H9 (cell line): ENCODE measurements at regions not wholly inside any gene's neighbourhood (a gene's known extent, or its start where the extent isn't known, plus 50 kb on each side); places are given as distances from the start of the nearest gene placed in this dataset.

Source experiments
- DNase-seq: peaks from one replicate; pipeline ENCODE4 v3.0.0-alpha.2; 2017
- H2AFZ ChIP-seq: one replicate; pipeline ENCODE4 v1.6.1; 2013; ENCODE audit warnings: mild to moderate bottlenecking, low read length, control low read depth, moderate library complexity
- H2AK5ac ChIP-seq: 2 replicates; pipeline ENCODE4 v1.6.1; 2013; ENCODE audit warnings: low read length, control low read depth, mixed read lengths; ENCODE audit not compliant: insufficient read length
- H2BK120ac ChIP-seq: one replicate; pipeline ENCODE4 v1.6.1; 2013; ENCODE audit warnings: low read depth, mild to moderate bottlenecking, low read length, control low read depth, inconsistent platforms; ENCODE audit not compliant: poor library complexity, severe bottlenecking
- H2BK12ac ChIP-seq: 2 replicates; pipeline ENCODE4 v1.6.1; 2013; ENCODE audit warnings: low read length, control low read depth, mixed read lengths, low read depth; ENCODE audit not compliant: insufficient read length
- H2BK15ac ChIP-seq: 2 replicates; pipeline ENCODE4 v1.6.1; 2013; ENCODE audit warnings: low read depth, low read length, control low read depth
- H2BK20ac ChIP-seq: one replicate; pipeline ENCODE4 v1.6.1; 2013; ENCODE audit warnings: low read depth, mild to moderate bottlenecking, low read length, control low read depth, inconsistent platforms; ENCODE audit not compliant: poor library complexity, severe bottlenecking
- H2BK5ac ChIP-seq: 2 replicates; pipeline ENCODE4 v1.6.1; 2013; ENCODE audit warnings: low read length, control low read depth, mixed read lengths; ENCODE audit not compliant: insufficient read length
- H3K14ac ChIP-seq: 2 replicates; pipeline ENCODE4 v1.6.1; 2013; ENCODE audit warnings: low read length, control low read depth; ENCODE audit not compliant: insufficient read depth
- H3K18ac ChIP-seq: 2 replicates; pipeline ENCODE4 v1.6.1; 2013; ENCODE audit warnings: low read depth, mild to moderate bottlenecking, mixed read lengths, low read length, control low read depth; ENCODE audit not compliant: insufficient read length
- H3K23ac ChIP-seq: 2 replicates; pipeline ENCODE4 v1.6.1; 2013; ENCODE audit warnings: low read length, control low read depth, mixed read lengths, low read depth; ENCODE audit not compliant: insufficient read length
- H3K23me2 ChIP-seq: 2 replicates; pipeline ENCODE4 v1.6.1; 2013; ENCODE audit warnings: low read depth, mild to moderate bottlenecking, mixed read lengths, low read length, control low read depth; ENCODE audit not compliant: insufficient read length, poor library complexity, severe bottlenecking
- H3K27ac ChIP-seq: 2 replicates; pipeline ENCODE4 v1.5.1; 2013; ENCODE audit warnings: low read length, control low read depth, mixed read lengths, low read depth; ENCODE audit not compliant: insufficient read length
- H3K27me3 ChIP-seq: 2 replicates; pipeline ENCODE4 v1.6.1; 2013; ENCODE audit warnings: low read length, control low read depth, inconsistent platforms; ENCODE audit not compliant: insufficient read depth
- H3K4ac ChIP-seq: 2 replicates; pipeline ENCODE4 v1.6.1; 2013; ENCODE audit warnings: low read depth, mild to moderate bottlenecking, control low read depth, inconsistent platforms, low read length, moderate library complexity
- H3K4me1 ChIP-seq: 2 replicates; pipeline ENCODE4 v1.6.1; 2013; ENCODE audit warnings: low read length, control low read depth, inconsistent platforms; ENCODE audit not compliant: insufficient read depth
- H3K4me2 ChIP-seq: 2 replicates; pipeline ENCODE4 v1.6.1; 2013; ENCODE audit warnings: low read length, control low read depth, mixed read lengths; ENCODE audit not compliant: insufficient read length, insufficient read depth
- H3K56ac ChIP-seq: 2 replicates; pipeline ENCODE4 v1.6.1; 2013; ENCODE audit warnings: low read depth, mild to moderate bottlenecking, mixed read lengths, low read length, control low read depth; ENCODE audit not compliant: insufficient read length
- H3K79me1 ChIP-seq: 2 replicates; pipeline ENCODE4 v1.6.1; 2013; ENCODE audit warnings: low read depth, mild to moderate bottlenecking, moderate library complexity, low read length, control low read depth, inconsistent platforms; ENCODE audit not compliant: insufficient read depth, poor library complexity, severe bottlenecking
- H3K79me2 ChIP-seq: 2 replicates; pipeline ENCODE4 v1.6.1; 2013; ENCODE audit warnings: low read length, control low read depth, inconsistent platforms; ENCODE audit not compliant: insufficient read depth
- H3K9ac ChIP-seq: 2 replicates; pipeline ENCODE4 v1.6.1; 2013; ENCODE audit warnings: low read length, control low read depth, mixed read lengths; ENCODE audit not compliant: insufficient read length; ENCODE audit errors: extremely low read depth
- H3K9me3 ChIP-seq: one replicate; pipeline ENCODE4 v1.6.1; 2013; ENCODE audit warnings: low read depth, low read length, inconsistent platforms; ENCODE audit not compliant: control insufficient read depth
- H3T11ph ChIP-seq: one replicate; pipeline ENCODE4 v1.6.1; 2013; ENCODE audit warnings: mild to moderate bottlenecking, low read length, control low read depth, inconsistent platforms
- H4K20me1 ChIP-seq: one replicate; pipeline ENCODE4 v1.6.1; 2013; ENCODE audit not compliant: control insufficient read depth, insufficient read length, insufficient read depth
- H4K5ac ChIP-seq: 2 replicates; pipeline ENCODE4 v1.6.1; 2013; ENCODE audit warnings: low read depth, mild to moderate bottlenecking, mixed read lengths, low read length, control low read depth; ENCODE audit not compliant: insufficient read length
- H4K8ac ChIP-seq: replicated peaks from 2 replicates; pipeline ENCODE4 v1.6.1; 2013; ENCODE audit warnings: low read length, control low read depth, mixed read lengths, low read depth; ENCODE audit not compliant: insufficient read length
- H4K91ac ChIP-seq: 2 replicates; pipeline ENCODE4 v1.6.1; 2013; ENCODE audit warnings: low read depth, mild to moderate bottlenecking, moderate library complexity, mixed read lengths, low read length, control low read depth; ENCODE audit not compliant: insufficient read length
- H3K27ac Mint-ChIP-seq, 3 experiments: 2 replicates in 2 of 3; 3 replicates in 1 of 3; pipeline ENCODE4 v1.8.0; 2020 to 2021; ENCODE audit warnings: mixed read lengths in 3 of 3, mild to moderate bottlenecking in 1 of 3, moderate library complexity in 1 of 3
- H3K27me3 Mint-ChIP-seq: 2 replicates; pipeline ENCODE4 v1.8.0; 2021; ENCODE audit warnings: low read depth, mild to moderate bottlenecking, moderate library complexity, mixed read lengths
- H3K36me3 Mint-ChIP-seq, 3 experiments: 2 replicates in 2 of 3; 3 replicates in 1 of 3; pipeline ENCODE4 v1.8.0; 2020 to 2021; ENCODE audit warnings: low read depth in 3 of 3, mixed read lengths in 3 of 3; ENCODE audit not compliant: insufficient read depth in 1 of 3
- H3K4me1 Mint-ChIP-seq, 2 experiments: 2 replicates each; pipeline ENCODE4 v1.8.0; 2020; ENCODE audit warnings: mixed read lengths in 2 of 2
- H3K4me3 Mint-ChIP-seq, 2 experiments: 2 replicates in 1 of 2; 3 replicates in 1 of 2; pipeline ENCODE4 v1.8.0; 2020 to 2021; ENCODE audit warnings: mild to moderate bottlenecking in 2 of 2, mixed read lengths in 2 of 2, moderate library complexity in 1 of 2
- H3K9me3 Mint-ChIP-seq, 2 experiments: 2 replicates in 1 of 2; 3 replicates in 1 of 2; pipeline ENCODE4 v1.8.0; 2020; ENCODE audit warnings: mild to moderate bottlenecking in 2 of 2, mixed read lengths in 2 of 2, moderate library complexity in 1 of 2
- WGBS: extraction: QIAGEN DNeasy Blood & Tissue Kit; methylation state at CpG from one replicate; pipeline ENCODE4 v1.1.7; 2013; ENCODE audit warnings: missing lambda C conversion rate, low lambda C conversion rate, mixed read lengths; ENCODE audit not compliant: insufficient read length; ENCODE audit errors: extremely low coverage; 5-methylcytosine and 5-hydroxymethylcytosine counted together
- TF ChIP-seq, protein P1 (sequence below): fragments of 200-600 bp; sonication (generic); conservative IDR thresholded peaks from 3 replicates; pipeline ENCODE4 v1.8.0; 2021; ENCODE audit warnings: antibody characterized with exemption, mild to moderate bottlenecking

DNA sequence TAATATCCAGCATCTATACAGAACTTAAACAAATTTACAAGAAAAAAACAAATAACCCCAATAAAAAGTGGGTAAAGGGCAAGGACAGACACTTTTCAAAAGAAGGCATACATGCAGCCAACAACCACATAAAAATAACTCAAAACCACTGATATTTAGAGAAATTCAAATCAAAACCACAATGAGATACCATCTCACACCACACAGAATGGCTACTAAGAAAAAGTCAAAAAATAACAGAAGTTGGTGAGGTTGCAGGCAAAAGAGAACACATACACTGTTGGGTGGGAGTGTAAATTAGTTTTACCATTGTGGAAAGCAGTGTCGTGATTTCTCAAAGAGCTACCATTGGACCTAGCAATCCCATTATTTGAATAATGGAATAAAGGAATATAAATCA, 1973.9 kb upstream of the LRRTM1 start:
- H3K36me3 Mint-ChIP-seq: no peaks in the 10 kb centered on the region; a peak in 1 of 7 replicates
- TF ChIP-seq, protein P1, sequence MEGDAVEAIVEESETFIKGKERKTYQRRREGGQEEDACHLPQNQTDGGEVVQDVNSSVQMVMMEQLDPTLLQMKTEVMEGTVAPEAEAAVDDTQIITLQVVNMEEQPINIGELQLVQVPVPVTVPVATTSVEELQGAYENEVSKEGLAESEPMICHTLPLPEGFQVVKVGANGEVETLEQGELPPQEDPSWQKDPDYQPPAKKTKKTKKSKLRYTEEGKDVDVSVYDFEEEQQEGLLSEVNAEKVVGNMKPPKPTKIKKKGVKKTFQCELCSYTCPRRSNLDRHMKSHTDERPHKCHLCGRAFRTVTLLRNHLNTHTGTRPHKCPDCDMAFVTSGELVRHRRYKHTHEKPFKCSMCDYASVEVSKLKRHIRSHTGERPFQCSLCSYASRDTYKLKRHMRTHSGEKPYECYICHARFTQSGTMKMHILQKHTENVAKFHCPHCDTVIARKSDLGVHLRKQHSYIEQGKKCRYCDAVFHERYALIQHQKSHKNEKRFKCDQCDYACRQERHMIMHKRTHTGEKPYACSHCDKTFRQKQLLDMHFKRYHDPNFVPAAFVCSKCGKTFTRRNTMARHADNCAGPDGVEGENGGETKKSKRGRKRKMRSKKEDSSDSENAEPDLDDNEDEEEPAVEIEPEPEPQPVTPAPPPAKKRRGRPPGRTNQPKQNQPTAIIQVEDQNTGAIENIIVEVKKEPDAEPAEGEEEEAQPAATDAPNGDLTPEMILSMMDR: no peak

More for the DNA sequence above, 1973.9 kb upstream of the LRRTM1 start:
- no peak overlapping the region for H2BK20ac ChIP-seq
- no peaks in the 10 kb centered on the region for H3K27me3 ChIP-seq
- H3K23me2 ChIP-seq: no peaks in the 10 kb centered on the region
- no peak overlapping the region for H3K23ac ChIP-seq
- no peak overlapping the region for H3K9ac ChIP-seq
- H3K4me1 ChIP-seq: no peaks in the 10 kb centered on the region; the same call in 1 of the 2 replicates
- peaks cover 14 to 17% of the 10 kb centered on the region in 2 experiments for H3K4me1 Mint-ChIP-seq
- H2AK5ac ChIP-seq: no peak overlapping the region
- no peak overlapping the region for H3K4me3 Mint-ChIP-seq
- no peak overlapping the region for H3T11ph ChIP-seq
- no peak overlapping the region for H4K8ac ChIP-seq
- H2BK12ac ChIP-seq: no peak overlapping the region
- no peak overlapping the region for H3K27ac ChIP-seq
- no peaks in the 10 kb centered on the region for H3K79me1 ChIP-seq
- no peaks in the 10 kb centered on the region for H4K20me1 ChIP-seq
- H3K4ac ChIP-seq: no peak overlapping the region
- no peak overlapping the region for H3K14ac ChIP-seq
- no peak overlapping the region for H4K91ac ChIP-seq
- no peak overlapping the region for H2BK120ac ChIP-seq
- H3K18ac ChIP-seq: no peak overlapping the region
- H2BK5ac ChIP-seq: no peak overlapping the region
- no peak overlapping the region for H3K56ac ChIP-seq
- H3K4me2 ChIP-seq: no peak overlapping the region
- no peaks in the 10 kb centered on the region for H3K9me3 ChIP-seq
- H3K27me3 Mint-ChIP-seq: no peaks in the 10 kb centered on the region
- H4K5ac ChIP-seq: no peak overlapping the region
- no peaks in the 10 kb centered on the region for H3K79me2 ChIP-seq
- no peak overlapping the region for H2BK15ac ChIP-seq
- no CpG with 5 or more reads among the region's 1 CpG for WGBS
- no peaks in the 10 kb centered on the region for H3K9me3 Mint-ChIP-seq
- no peak for DNase-seq
- H3K27ac Mint-ChIP-seq: no peak overlapping the region
- no peak overlapping the region for H2AFZ ChIP-seq
